ENCODE measurements at regions not wholly inside any gene's neighbourhood (a gene's known extent, or its start where the extent isn't known, plus 50 kb on each side); places are given as distances from the start of the nearest gene placed in this dataset.

DNA sequence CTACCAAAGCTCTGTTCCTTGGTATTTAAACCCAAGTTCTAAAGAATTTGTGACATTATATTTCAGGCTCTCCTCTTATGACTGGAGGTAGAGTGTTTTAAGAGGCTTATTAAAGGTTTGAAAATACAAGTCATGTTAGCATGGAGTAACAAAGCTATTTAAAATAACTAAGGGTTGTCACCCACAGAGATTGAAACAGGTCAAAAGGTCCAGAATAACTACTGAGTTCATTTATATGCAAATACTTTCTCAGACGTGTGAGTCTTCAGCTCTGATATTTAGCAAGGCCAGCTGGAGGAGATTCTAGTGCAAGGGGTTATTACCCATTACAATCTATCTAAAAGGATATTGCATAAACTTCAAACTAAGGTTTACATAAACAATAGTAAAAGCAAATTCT, 1538.8 kb upstream of the CDH8 start:
- DNase-seq (ENCODE audit: low spot score) (no peak), ATAC-seq (ENCODE audit: low FRiP score) (no peak)
- TF ChIP-seq, protein P1, sequence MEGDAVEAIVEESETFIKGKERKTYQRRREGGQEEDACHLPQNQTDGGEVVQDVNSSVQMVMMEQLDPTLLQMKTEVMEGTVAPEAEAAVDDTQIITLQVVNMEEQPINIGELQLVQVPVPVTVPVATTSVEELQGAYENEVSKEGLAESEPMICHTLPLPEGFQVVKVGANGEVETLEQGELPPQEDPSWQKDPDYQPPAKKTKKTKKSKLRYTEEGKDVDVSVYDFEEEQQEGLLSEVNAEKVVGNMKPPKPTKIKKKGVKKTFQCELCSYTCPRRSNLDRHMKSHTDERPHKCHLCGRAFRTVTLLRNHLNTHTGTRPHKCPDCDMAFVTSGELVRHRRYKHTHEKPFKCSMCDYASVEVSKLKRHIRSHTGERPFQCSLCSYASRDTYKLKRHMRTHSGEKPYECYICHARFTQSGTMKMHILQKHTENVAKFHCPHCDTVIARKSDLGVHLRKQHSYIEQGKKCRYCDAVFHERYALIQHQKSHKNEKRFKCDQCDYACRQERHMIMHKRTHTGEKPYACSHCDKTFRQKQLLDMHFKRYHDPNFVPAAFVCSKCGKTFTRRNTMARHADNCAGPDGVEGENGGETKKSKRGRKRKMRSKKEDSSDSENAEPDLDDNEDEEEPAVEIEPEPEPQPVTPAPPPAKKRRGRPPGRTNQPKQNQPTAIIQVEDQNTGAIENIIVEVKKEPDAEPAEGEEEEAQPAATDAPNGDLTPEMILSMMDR (IDR thresholded peaks at IDR 0.05), result no peak

DNA sequence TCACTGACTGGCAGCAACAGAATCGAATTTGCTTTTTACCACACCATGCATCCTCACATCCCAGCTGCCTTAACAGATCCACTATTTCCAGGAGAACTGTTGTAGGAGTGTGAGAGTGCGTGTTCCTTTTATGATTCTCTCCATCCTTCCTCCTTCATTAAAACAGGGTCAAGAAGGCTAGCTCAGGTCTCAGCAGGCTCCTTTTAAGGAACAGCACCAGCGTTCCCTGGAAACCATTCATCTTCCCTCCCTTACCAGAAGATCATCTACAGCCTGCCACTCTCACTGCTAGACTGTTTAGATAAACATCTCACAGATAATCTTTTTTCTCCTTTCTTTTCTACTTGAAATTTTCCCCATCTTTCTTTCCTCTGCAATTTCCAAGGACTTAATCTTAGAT, 1531.9 kb upstream of the CDH8 start:
- TF ChIP-seq, protein P1 (IDR thresholded peaks at IDR 0.05), result no peak
- ATAC-seq (ENCODE audit: low FRiP score), result no peak
- no peak for DNase-seq (ENCODE audit: low spot score)

DNA sequence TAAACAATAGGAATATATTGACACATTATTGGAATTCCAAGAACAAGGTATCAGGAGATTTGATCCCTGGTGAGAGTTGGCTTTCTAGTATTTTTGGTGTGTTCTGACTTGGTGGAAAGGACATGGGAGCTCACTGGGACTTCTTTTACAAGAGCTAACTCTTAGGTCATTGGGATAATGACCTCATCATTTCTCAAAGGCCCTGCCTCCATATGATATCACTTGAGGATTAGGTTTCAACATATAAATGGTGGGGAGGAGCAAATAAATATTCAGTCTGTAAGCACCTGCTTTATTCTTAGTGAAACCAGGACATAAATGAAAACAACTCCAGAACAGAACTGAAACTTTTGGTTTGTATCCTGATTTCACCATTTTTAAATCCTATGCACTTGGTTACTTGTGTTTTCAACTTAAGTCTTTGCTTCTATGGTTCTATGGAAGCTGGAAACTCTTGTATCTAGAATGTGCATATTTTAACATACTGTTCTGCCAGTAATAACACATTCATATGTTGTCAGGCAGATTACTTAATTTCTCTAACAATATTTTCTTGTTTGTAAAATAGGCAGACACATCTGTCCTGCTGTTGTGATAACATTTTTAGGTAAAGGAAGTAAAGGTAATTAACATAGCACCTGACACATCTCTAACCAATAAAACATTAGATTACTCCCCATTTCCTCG, 1527.7 kb upstream of the CDH8 start:
- TF ChIP-seq, protein P1 (IDR thresholded peaks at IDR 0.05), result no peak
- ATAC-seq (ENCODE audit: low FRiP score) (no peak), DNase-seq (ENCODE audit: low spot score) (no peak)

DNA sequence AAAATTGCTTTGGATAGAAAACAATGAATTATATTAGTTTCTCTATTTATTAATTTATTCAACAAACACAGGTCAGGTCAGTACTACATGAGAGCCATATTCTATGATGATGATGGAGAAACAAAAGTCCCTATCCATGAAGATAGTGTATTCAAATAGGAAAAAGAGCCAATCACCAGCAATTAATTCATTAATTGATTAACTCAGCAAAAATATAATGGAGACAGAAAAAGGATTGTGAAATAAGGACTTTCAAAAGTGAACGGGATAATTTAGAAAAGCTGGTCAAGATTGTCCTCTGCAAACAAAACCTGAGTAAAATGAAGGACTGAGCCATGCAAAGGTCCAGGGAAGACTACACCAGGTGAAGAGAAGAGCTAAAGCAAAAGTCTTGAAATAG, 1517.7 kb upstream of the CDH8 start:
- ATAC-seq (ENCODE audit: low FRiP score), result no peak
- TF ChIP-seq, protein P1 (IDR thresholded peaks at IDR 0.05), result no peak
- DNase-seq (ENCODE audit: low spot score), result no peak

DNA sequence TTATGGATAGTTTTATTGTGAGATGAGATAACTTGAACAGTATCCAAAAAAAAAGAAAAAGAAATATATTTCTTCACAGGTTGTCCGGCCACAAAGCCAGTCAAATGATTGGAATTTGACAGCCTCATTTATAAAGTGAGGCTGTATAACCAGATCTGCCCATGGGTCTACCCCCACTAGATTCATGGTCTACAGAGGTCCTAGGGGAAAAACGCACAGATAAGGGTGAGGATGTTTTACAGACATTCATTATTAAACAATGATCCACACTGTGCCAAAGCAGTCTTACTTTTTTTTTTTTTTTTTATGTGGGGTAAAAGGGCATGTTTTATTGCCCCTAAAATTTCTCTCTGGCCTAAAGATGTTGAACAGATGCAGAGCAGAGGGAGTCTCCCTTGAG, 1503.0 kb upstream of the CDH8 start:
- ATAC-seq (ENCODE audit: low FRiP score) (no peak), DNase-seq (ENCODE audit: low spot score) (no peak)
- TF ChIP-seq, protein P1 (IDR thresholded peaks at IDR 0.05), result no peak

DNA sequence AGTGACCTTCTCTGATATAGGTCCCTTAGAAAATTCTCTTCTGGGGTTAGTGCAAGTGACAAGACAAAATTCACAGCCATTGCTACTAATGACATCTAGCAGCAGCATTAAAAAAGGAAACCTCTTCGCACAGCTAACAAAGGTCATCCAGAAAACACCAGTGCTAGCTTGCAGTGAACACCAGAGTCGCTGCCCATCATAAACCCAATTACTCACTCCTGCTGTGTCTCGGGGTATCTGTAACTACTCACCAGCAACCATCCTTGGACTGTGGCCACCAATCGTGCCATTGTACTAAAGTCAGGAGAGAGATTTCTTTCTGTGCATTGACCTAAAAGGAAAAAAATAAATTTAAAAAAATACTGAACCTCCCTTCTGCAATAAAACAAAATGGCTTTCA, 1494.7 kb upstream of the CDH8 start:
- no peak for DNase-seq (ENCODE audit: low spot score)
- no peak for ATAC-seq (ENCODE audit: low FRiP score)
- TF ChIP-seq, protein P1 (IDR thresholded peaks at IDR 0.05), result no peak

DNA sequence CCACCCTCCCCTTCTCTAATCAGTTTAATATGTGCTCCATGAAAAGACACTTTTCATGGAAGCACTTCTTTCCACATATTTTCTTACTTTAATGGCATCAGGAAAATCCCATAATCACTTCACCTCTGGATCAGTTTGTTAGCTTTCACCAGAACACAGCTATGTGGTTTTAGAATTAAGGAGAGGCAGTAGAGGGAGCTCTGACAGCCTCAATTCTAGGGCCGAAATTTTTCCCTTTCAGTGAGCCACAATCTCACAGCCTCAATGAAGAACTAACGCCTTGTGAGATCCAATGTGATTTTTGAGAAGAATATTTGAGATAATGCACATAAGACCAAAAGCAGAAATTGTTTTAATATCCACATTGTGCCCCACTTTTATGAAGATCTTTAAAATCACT, 1494.0 kb upstream of the CDH8 start:
- no peak for DNase-seq (ENCODE audit: low spot score)
- TF ChIP-seq, protein P1 (IDR thresholded peaks at IDR 0.05), result no peak
- no peak for ATAC-seq (ENCODE audit: low FRiP score)

All from omental fat pad (tissue), 3 donors.